MM.1S (cell line): ENCODE measurements at regions not wholly inside any gene's neighbourhood (a gene's known extent, or its start where the extent isn't known, plus 50 kb on each side); places are given as distances from the start of the nearest gene placed in this dataset.

Source experiments
- DNase-seq: peaks from one replicate; pipeline ENCODE4 v3.0.0-alpha.2; 2015
- H2AFZ ChIP-seq: fragments of 300-600 bp; sonication (generic); 2 replicates; pipeline ENCODE4 v1.6.0; 2016; ENCODE audit warnings: antibody characterized with exemption, low read length
- H3F3A ChIP-seq: fragments of 300-600 bp; sonication (generic); 2 replicates; pipeline ENCODE4 v1.6.1; 2016; ENCODE audit warnings: mild to moderate bottlenecking, antibody characterized with exemption, low read length, moderate library complexity, mixed read lengths; ENCODE audit not compliant: insufficient read depth
- H3K27ac ChIP-seq: fragments of 300-600 bp; sonication (generic); 2 replicates; pipeline ENCODE4 v1.5.1; 2016; ENCODE audit warnings: mild to moderate bottlenecking, low read length
- H3K27me3 ChIP-seq: fragments of 300-600 bp; sonication (generic); replicated peaks from 2 replicates; pipeline ENCODE4 v1.6.0; 2016; ENCODE audit warnings: low read length; ENCODE audit not compliant: insufficient read depth
- H3K36me3 ChIP-seq: fragments of 300-600 bp; sonication (generic); replicated peaks from 2 replicates; pipeline ENCODE4 v1.6.1; 2016; ENCODE audit warnings: mild to moderate bottlenecking, low read length, mixed read lengths; ENCODE audit not compliant: insufficient read depth
- H3K4me1 ChIP-seq: fragments of 300-600 bp; sonication (generic); 2 replicates; pipeline ENCODE4 v1.6.1; 2016; ENCODE audit warnings: low read length, mixed read lengths
- H3K4me2 ChIP-seq: fragments of 300-600 bp; sonication (generic); 2 replicates; pipeline ENCODE4 v1.6.0; 2016; ENCODE audit warnings: low read depth, low read length
- H3K4me3 ChIP-seq: fragments of 300-600 bp; sonication (generic); 2 replicates; pipeline ENCODE4 v1.5.1; 2016; ENCODE audit warnings: low read length, mixed read lengths
- H3K79me2 ChIP-seq: fragments of 300-600 bp; sonication (generic); 2 replicates; pipeline ENCODE4 v1.6.1; 2016; ENCODE audit warnings: mixed run types, low read length, mixed read lengths
- H3K9ac ChIP-seq: fragments of 300-600 bp; sonication (generic); 2 replicates; pipeline ENCODE4 v1.6.1; 2016; ENCODE audit warnings: low read length, mixed read lengths
- H3K9me2 ChIP-seq: fragments of 300-600 bp; sonication (generic); replicated peaks from 2 replicates; pipeline ENCODE4 v1.6.1; 2016; ENCODE audit warnings: mild to moderate bottlenecking, low read length, mixed read lengths; ENCODE audit not compliant: insufficient read depth
- H3K9me3 ChIP-seq: fragments of 300-600 bp; sonication (generic); replicated peaks from 2 replicates; pipeline ENCODE4 v1.6.1; 2016; ENCODE audit warnings: mild to moderate bottlenecking, low read length, mixed read lengths; ENCODE audit not compliant: insufficient read depth
- H4K20me1 ChIP-seq: fragments of 300-600 bp; sonication (generic); 2 replicates; pipeline ENCODE4 v1.6.1; 2016; ENCODE audit warnings: mild to moderate bottlenecking, low read length, moderate library complexity, mixed read lengths; ENCODE audit not compliant: insufficient read depth
- EZH2 ChIP-seq: fragments of 300-600 bp; sonication (generic); optimal IDR thresholded peaks from 2 replicates; pipeline ENCODE3; 2017; ENCODE audit warnings: low read depth, mild to moderate bottlenecking, antibody characterized with exemption, low read length, mixed read lengths
- EZH2phosphoT487 ChIP-seq: fragments of 300-600 bp; sonication (generic); IDR thresholded peaks from 2 replicates; pipeline ENCODE4 v1.6.1; 2018; ENCODE audit warnings: antibody characterized with exemption, low read length
- TF ChIP-seq, protein P1 (sequence below): fragments of 300-600 bp; sonication (generic); IDR thresholded peaks from 2 replicates; pipeline ENCODE4 v1.5.1; 2016; ENCODE audit warnings: antibody characterized with exemption, low read length, mixed read lengths

DNA sequence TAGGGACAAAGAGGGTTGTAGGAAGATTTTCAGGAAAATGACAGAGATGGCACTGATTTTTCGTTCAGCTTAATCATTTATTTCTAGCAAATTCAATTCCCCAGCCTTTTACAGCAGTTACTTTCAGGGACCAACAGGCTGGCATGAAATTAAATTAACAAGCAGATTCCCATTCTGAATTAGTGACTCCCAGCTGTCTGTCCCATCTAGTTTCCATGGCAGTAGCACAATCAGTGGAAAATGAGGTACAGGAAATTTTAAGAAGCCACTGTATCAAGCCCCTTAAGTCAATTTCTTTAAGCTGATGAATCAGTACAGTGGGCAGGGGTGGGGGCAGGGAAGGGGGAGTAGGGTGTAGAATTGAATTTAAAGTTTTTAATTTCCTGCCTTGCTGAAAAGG is 121.1 kb upstream of the TEX13C start:
- Histone ChIP-seq H3K4me3 (no peak overlapping the region), H3K9me3 (no peaks in the 10 kb centered on the region)
- TF ChIP-seq EZH2phosphoT487 (no peak), EZH2 (no peak)
- TF ChIP-seq, protein P1, sequence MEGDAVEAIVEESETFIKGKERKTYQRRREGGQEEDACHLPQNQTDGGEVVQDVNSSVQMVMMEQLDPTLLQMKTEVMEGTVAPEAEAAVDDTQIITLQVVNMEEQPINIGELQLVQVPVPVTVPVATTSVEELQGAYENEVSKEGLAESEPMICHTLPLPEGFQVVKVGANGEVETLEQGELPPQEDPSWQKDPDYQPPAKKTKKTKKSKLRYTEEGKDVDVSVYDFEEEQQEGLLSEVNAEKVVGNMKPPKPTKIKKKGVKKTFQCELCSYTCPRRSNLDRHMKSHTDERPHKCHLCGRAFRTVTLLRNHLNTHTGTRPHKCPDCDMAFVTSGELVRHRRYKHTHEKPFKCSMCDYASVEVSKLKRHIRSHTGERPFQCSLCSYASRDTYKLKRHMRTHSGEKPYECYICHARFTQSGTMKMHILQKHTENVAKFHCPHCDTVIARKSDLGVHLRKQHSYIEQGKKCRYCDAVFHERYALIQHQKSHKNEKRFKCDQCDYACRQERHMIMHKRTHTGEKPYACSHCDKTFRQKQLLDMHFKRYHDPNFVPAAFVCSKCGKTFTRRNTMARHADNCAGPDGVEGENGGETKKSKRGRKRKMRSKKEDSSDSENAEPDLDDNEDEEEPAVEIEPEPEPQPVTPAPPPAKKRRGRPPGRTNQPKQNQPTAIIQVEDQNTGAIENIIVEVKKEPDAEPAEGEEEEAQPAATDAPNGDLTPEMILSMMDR = no peak

DNA sequence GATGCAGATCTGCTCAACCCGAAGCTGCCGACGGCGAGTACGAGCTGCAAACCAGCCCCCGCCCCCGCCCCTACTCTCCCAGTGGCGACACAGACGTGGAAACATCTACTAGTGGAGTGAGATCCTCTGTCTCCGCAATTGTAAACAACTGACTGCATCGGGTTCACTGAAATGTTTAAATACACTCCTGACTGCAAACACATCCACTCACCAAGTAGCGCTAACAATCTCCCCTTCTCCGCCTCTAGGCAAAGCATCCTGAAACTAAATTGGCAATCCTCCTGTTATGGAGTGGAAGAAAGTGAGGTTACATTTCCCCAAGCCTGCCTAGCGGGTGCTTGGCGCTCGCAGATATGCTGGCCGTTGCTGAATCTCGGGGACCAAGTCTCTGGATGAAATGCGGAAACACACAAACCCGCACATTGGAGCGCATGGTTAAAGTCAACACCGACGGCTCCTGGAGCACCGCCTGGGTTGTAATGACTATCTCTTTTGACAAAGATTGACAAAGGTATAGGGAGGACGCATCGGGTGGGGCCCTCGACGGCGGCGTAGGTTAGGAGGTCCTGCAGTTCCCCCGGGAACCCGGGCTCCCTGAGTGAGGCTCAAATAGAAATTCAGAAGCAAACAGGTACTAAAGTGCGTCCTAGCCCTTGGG is 117.0 kb upstream of the TEX13C start:
- H3K4me3 ChIP-seq = no peak overlapping the region
- no peak overlapping the region for H3K27ac ChIP-seq
- H3K9me2 ChIP-seq = no peaks in the 10 kb centered on the region
- H3K4me2 ChIP-seq = peak overlapping the region; percentile 57; the same call in 1 of the 2 replicates
- H4K20me1 ChIP-seq = no peaks in the 10 kb centered on the region
- TF ChIP-seq EZH2 = no peak
- TF ChIP-seq EZH2phosphoT487 = no peak
- TF ChIP-seq, protein P1 = no peak
- no peaks in the 10 kb centered on the region for H3F3A ChIP-seq
- no peaks in the 10 kb centered on the region for H3K36me3 ChIP-seq
- H3K9ac ChIP-seq = no peak overlapping the region
- H2AFZ ChIP-seq = no peak overlapping the region
- no peaks in the 10 kb centered on the region; the same call in 1 of the 2 replicates for H3K27me3 ChIP-seq
- DNase-seq = no peak
- no peaks in the 10 kb centered on the region for H3K79me2 ChIP-seq
- H3K9me3 ChIP-seq = no peaks in the 10 kb centered on the region
- H3K4me1 ChIP-seq = no peaks in the 10 kb centered on the region

More for the DNA sequence above, 121.1 kb upstream of the TEX13C start:
- no peak overlapping the region for H2AFZ ChIP-seq
- H3K4me2 ChIP-seq = no peak overlapping the region
- no peaks in the 10 kb centered on the region for H3K4me1 ChIP-seq
- H3K79me2 ChIP-seq = no peaks in the 10 kb centered on the region
- no peaks in the 10 kb centered on the region for H3K9me2 ChIP-seq
- no peaks in the 10 kb centered on the region for H4K20me1 ChIP-seq
- no peaks in the 10 kb centered on the region for H3K36me3 ChIP-seq
- no peak for DNase-seq
- no peak overlapping the region for H3K27ac ChIP-seq
- H3F3A ChIP-seq = no peaks in the 10 kb centered on the region
- H3K9ac ChIP-seq = no peak overlapping the region
- H3K27me3 ChIP-seq = no peaks in the 10 kb centered on the region; the same call in 1 of the 2 replicates

DNA sequence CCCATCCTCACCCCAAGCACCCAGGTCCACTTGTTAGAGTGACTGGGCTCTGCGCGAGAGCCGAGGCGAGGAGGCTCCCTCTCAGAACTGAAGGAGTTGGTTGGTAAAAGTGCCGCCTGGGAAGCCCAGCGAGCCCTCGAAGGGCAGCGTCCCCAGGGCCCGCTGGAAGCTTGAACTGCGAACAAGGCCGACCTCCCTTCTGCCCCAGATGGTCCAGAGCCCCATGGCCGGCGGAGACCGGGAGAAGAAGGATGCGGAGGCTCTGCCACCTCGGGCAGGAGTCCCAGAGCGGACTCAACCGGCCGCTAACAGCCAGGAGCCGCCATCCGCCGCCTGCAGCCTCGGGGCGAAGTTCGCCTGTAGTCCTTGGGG is 116.3 kb upstream of the TEX13C start:
- Histone ChIP-seq H2AFZ (no peak overlapping the region), H3K36me3 (no peaks in the 10 kb centered on the region), H3K4me2 (peak overlapping the region; percentile 57; the same call in 1 of the 2 replicates), H3F3A (no peaks in the 10 kb centered on the region), H3K9me3 (no peaks in the 10 kb centered on the region), H3K4me1 (no peaks in the 10 kb centered on the region), H3K79me2 (no peaks in the 10 kb centered on the region), H3K27ac (no peak overlapping the region), H3K4me3 (peak overlapping the region; percentile 61), H3K9ac (no peak overlapping the region), H3K9me2 (no peaks in the 10 kb centered on the region), H3K27me3 (no peaks in the 10 kb centered on the region; the same call in 1 of the 2 replicates), H4K20me1 (no peaks in the 10 kb centered on the region)
- DNase-seq = no peak
- TF ChIP-seq, protein P1 = no peak
- TF ChIP-seq EZH2 (no peak), EZH2phosphoT487 (no peak)
